K562 (cell line): ENCODE measurements at regions not wholly inside any gene's neighbourhood (a gene's known extent, or its start where the extent isn't known, plus 50 kb on each side); places are given as distances from the start of the nearest gene placed in this dataset.

Experiments
- COPS2 ChIP-seq: fragments of 450-650 bp; conservative IDR thresholded peaks from 2 replicates; pipeline ENCODE4 v1.6.1; 2016; ENCODE audit warnings: mild to moderate bottlenecking, moderate library complexity
- RNF2 ChIP-seq: sonication (generic); IDR thresholded peaks from 2 replicates; pipeline ENCODE4 v1.6.1; 2016
- SAFB ChIP-seq: fragments of 200-400 bp; formaldehyde crosslinking; IDR thresholded peaks from 2 replicates; pipeline ENCODE4 v1.6.1; 2017; ENCODE audit warnings: low read depth, low read length, borderline replicate concordance

DNA sequence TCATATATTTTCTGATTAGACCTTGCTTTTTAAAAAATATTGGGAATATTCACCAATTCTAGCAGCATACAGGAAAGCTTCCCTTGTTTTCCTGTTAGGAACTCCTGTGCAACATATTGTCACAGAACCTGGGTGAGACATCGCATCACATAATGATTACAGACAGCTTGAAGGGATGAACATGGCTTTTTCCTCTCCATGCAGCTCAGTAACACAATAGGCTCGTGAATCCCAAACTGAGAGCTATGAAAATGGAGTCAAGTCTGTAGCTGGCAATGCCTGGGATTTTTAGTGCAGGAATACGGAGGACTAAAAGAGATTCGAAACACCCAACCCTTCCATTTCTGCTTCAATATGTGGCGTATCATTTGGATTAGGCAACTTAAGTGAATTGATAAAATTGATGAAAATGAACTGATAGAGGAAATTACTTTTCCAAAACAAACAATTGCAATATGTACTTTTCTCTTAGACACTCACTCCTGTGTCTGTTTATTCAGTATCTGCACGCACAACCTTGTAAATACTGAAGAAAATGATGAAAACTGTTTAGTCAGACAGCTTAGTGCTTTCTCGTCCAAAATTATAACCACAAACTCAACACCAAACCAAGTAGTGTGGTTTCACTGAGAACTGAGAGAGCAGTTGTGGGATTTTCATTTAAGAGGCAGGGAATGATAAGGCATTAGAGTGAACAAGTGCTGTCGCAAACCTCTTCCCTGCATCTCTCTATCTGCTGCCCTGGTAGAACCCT lies 250.4 kb downstream of the PTBP2 start:
- no peak for TF ChIP-seq RNF2
- no peak for TF ChIP-seq SAFB
- no peak for TF ChIP-seq COPS2
